H4 (cell line): ENCODE measurements at regions not wholly inside any gene's neighbourhood (a gene's known extent, or its start where the extent isn't known, plus 50 kb on each side); places are given as distances from the start of the nearest gene placed in this dataset.

ENCODE experiments used
- DNase-seq: peaks from one replicate; pipeline ENCODE4 v3.0.0-alpha.2; 2015; ENCODE audit warnings: low spot score

- DNase-seq = peak; percentile 59
Measured at GRCh38 chr6:14713008-14713960, 532.6 kb upstream of the JARID2 start.

- no peak for DNase-seq
Measured at GRCh38 chr6:14713966-14714631, 531.8 kb upstream of the JARID2 start.

GRCh38 chr6:14715076-14715475 lies 530.8 kb upstream of the JARID2 start:
- no peak for DNase-seq

GRCh38 chr6:14716499-14717146 lies 529.2 kb upstream of the JARID2 start:
- no peak for DNase-seq

GRCh38 chr6:14717307-14717706 lies 528.6 kb upstream of the JARID2 start:
- DNase-seq = no peak

- DNase-seq = no peak
Measured at GRCh38 chr6:14718861-14719260, 527.0 kb upstream of the JARID2 start.

- DNase-seq = no peak
Measured at GRCh38 chr6:14719270-14719669, 526.6 kb upstream of the JARID2 start.

- DNase-seq = no peak
Measured at GRCh38 chr6:14720411-14721102, 525.3 kb upstream of the JARID2 start.

- DNase-seq = no peak
Measured at GRCh38 chr6:14721103-14721758, 524.6 kb upstream of the JARID2 start.

- no peak for DNase-seq
Measured at GRCh38 chr6:14722001-14722562, 523.8 kb upstream of the JARID2 start.

GRCh38 chr6:14722704-14723103 lies 523.2 kb upstream of the JARID2 start:
- no peak for DNase-seq

- DNase-seq = no peak
Measured at GRCh38 chr6:14723535-14724086, 522.3 kb upstream of the JARID2 start.

GRCh38 chr6:14724549-14724948 lies 521.3 kb upstream of the JARID2 start:
- no peak for DNase-seq

- DNase-seq = no peak
Measured at GRCh38 chr6:14726816-14727493, 518.9 kb upstream of the JARID2 start.

GRCh38 chr6:14727494-14728395 lies 518.1 kb upstream of the JARID2 start:
- DNase-seq = no peak

- peak; percentile 74 for DNase-seq
Measured at GRCh38 chr6:14728396-14729024, 517.4 kb upstream of the JARID2 start.

GRCh38 chr6:14729129-14729871 lies 516.6 kb upstream of the JARID2 start:
- DNase-seq = no peak

GRCh38 chr6:14730654-14731053 lies 515.2 kb upstream of the JARID2 start:
- DNase-seq = no peak
